ENCODE measurements at regions not wholly inside any gene's neighbourhood (a gene's known extent, or its start where the extent isn't known, plus 50 kb on each side); places are given as distances from the start of the nearest gene placed in this dataset.

- TF ChIP-seq FOXP4 (CRISPR knock-in tag; IDR thresholded peaks at IDR 0.05) (no peak), RELA (CRISPR knock-in tag; IDR thresholded peaks at IDR 0.05; ENCODE audit: borderline replicate concordance) (no peak), ZNF121 (CRISPR knock-in tag; IDR thresholded peaks at IDR 0.05) (no peak)
- TF ChIP-seq, protein P1, sequence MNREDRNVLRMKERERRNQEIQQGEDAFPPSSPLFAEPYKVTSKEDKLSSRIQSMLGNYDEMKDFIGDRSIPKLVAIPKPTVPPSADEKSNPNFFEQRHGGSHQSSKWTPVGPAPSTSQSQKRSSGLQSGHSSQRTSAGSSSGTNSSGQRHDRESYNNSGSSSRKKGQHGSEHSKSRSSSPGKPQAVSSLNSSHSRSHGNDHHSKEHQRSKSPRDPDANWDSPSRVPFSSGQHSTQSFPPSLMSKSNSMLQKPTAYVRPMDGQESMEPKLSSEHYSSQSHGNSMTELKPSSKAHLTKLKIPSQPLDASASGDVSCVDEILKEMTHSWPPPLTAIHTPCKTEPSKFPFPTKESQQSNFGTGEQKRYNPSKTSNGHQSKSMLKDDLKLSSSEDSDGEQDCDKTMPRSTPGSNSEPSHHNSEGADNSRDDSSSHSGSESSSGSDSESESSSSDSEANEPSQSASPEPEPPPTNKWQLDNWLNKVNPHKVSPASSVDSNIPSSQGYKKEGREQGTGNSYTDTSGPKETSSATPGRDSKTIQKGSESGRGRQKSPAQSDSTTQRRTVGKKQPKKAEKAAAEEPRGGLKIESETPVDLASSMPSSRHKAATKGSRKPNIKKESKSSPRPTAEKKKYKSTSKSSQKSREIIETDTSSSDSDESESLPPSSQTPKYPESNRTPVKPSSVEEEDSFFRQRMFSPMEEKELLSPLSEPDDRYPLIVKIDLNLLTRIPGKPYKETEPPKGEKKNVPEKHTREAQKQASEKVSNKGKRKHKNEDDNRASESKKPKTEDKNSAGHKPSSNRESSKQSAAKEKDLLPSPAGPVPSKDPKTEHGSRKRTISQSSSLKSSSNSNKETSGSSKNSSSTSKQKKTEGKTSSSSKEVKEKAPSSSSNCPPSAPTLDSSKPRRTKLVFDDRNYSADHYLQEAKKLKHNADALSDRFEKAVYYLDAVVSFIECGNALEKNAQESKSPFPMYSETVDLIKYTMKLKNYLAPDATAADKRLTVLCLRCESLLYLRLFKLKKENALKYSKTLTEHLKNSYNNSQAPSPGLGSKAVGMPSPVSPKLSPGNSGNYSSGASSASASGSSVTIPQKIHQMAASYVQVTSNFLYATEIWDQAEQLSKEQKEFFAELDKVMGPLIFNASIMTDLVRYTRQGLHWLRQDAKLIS (CRISPR knock-in tag; IDR thresholded peaks at IDR 0.05; ENCODE audit: borderline replicate concordance): no peak
These were observed 209.0 kb downstream of the ACTR3B start (continued) for GRCh38 chr7:152968514-152968913.

DNA sequence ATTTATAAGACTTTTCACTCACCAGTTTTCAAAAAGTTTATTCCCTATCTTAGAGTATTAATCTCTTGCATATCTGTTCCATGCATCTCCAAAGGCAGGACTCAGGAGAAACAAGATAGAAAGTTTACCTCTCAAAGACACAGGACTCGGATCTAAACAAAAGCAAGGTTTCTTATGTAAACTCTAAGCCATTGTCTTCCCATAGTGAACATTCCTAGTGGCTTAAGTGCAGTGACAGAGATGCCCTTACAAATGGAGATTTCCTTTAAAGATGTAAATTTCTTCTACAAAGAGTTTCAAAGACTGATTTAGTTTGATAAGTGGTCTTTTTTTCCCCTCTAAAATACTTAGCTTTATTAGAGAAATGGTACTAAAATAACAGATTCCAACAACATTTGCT, 209.8 kb downstream of the ACTR3B start:
- H3K36me3 Mint-ChIP-seq: peaks cover 63% of the 10 kb centered on the region

GRCh38 chr7:152969839-152970238, 210.3 kb downstream of the ACTR3B start:
- ATAC-seq (0 out of 2 replicates have a peak, but pooled peaks have one; percentile 11), DNase-seq (ENCODE audit: low spot score) (no peak)
- Mint-ChIP-seq H3K27me3 (ENCODE audit: low read depth) (peaks cover 72% of the 10 kb centered on the region), H3K36me3 (peaks cover 67% of the 10 kb centered on the region), H3K9me3 (peaks cover 63% of the 10 kb centered on the region), H3K4me1 (peaks cover 37% of the 10 kb centered on the region), H3K4me3 (no peak overlapping the region), H3K27ac (peak overlapping the region; percentile 46; the same call in 1 of the 2 replicates)
- ChIA-PET CTCF (interaction anchor here (0.8 to 1.7 kb wide), 6 partner anchors 10 to 144 kb away, joined by 3 to 5 read pairs (median 4); no protein-coding TSS in a partner anchor), POLR2A (interaction anchor here (1.0 kb wide), 1 partner anchor 17 kb away, joined by 3 read pairs; no protein-coding TSS in a partner anchor)
- TF ChIP-seq SMAD4 (CRISPR knock-in tag; IDR thresholded peaks at IDR 0.05): no peak
- TF ChIP-seq MXD4 (CRISPR knock-in tag; IDR thresholded peaks at IDR 0.05; ENCODE audit: borderline replicate concordance): 0 out of 2 replicates have a peak, but pooled peaks have one; percentile 28

More for the DNA sequence above, 209.8 kb downstream of the ACTR3B start:
- DNase-seq (ENCODE audit: low spot score) (no peak), ATAC-seq (peak; percentile 92)
- TF ChIP-seq TCF7 (CRISPR knock-in tag; IDR thresholded peaks at IDR 0.05; ENCODE audit: low read depth): no peak
- TF ChIP-seq ZMAT4 (CRISPR knock-in tag; IDR thresholded peaks at IDR 0.05): peak; percentile 93; the same call in 1 of the 2 replicates
- TF ChIP-seq ZNF281 (CRISPR knock-in tag; IDR thresholded peaks at IDR 0.05): no peak
- Mint-ChIP-seq H3K4me1 (peaks cover 32% of the 10 kb centered on the region), H3K9me3 (peaks cover 63% of the 10 kb centered on the region), H3K27me3 (ENCODE audit: low read depth) (peaks cover 68% of the 10 kb centered on the region), H3K27ac (peak overlapping the region; percentile 46; the same call in 1 of the 2 replicates), H3K4me3 (no peak overlapping the region)
- ChIA-PET POLR2A (interaction anchor here (1.0 kb wide), 1 partner anchor 17 kb away, joined by 3 read pairs; no protein-coding TSS in a partner anchor), CTCF (interaction anchor here (0.8 to 1.7 kb wide), 6 partner anchors 9 to 144 kb away, joined by 3 to 5 read pairs (median 4); no protein-coding TSS in a partner anchor)

DNA sequence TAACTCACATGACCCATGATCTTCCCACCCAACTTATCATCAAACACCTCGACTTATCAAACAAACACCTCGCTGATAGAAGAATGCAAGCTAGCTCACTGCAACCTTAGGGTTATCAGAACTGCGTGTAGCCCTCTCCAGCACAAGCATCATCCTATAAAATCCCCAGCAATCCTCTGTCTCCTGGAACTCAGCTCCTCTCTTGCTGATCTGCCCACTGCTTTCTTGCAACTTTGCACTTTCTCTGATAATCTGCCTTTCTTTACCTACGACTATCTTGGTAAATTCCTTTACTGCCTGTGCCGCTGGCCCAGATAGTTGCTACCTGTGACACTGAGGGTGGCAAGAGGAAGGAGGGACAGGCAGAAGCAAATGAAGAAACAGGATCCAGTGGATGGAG, 210.9 kb downstream of the ACTR3B start:
- DNase-seq (ENCODE audit: low spot score): no peak
- Mint-ChIP-seq H3K27me3 (ENCODE audit: low read depth) (peaks cover 72% of the 10 kb centered on the region), H3K9me3 (peaks cover 63% of the 10 kb centered on the region), H3K4me1 (peaks cover 44% of the 10 kb centered on the region), H3K36me3 (peaks cover 67% of the 10 kb centered on the region), H3K27ac (no peak overlapping the region), H3K4me3 (no peak overlapping the region)
- ChIA-PET POLR2A (no interaction called here), CTCF (interaction anchor here (1.2 to 1.7 kb wide), 3 partner anchors 14 to 143 kb away, joined by 4 to 5 read pairs (median 4); no protein-coding TSS in a partner anchor)
- no peak for ATAC-seq
- TF ChIP-seq TP53 (CRISPR knock-in tag; IDR thresholded peaks at IDR 0.05): no peak
- TF ChIP-seq CREM (CRISPR knock-in tag; IDR thresholded peaks at IDR 0.05): no peak
- TF ChIP-seq USF2 (CRISPR knock-in tag; IDR thresholded peaks at IDR 0.05): no peak
- no peak for TF ChIP-seq IRF2 (CRISPR knock-in tag; IDR thresholded peaks at IDR 0.05; ENCODE audit: borderline replicate concordance, low read depth)
- no peak for TF ChIP-seq NR3C1 (CRISPR knock-in tag; conservative IDR thresholded peaks at IDR 0.05; ENCODE audit: low read depth)
- no peak for TF ChIP-seq NFE2L1 (CRISPR knock-in tag; IDR thresholded peaks at IDR 0.05)
- no peak for TF ChIP-seq ATF1 (CRISPR knock-in tag; IDR thresholded peaks at IDR 0.05)

Data from WTC11 (cell line).